Tibial artery (tissue), 4 donors: ENCODE measurements at regions not wholly inside any gene's neighbourhood (a gene's known extent, or its start where the extent isn't known, plus 50 kb on each side); places are given as distances from the start of the nearest gene placed in this dataset.

Experiments used
- DNase-seq, 2 donors: peaks; one replicate each; pipeline ENCODE4 v3.0.0-alpha.2; 2019
- H3K27ac ChIP-seq, 2 donors: fragments of 200-600 bp; sonication (generic) in 1 of 2; 1 replicate in 1 of 2; 2 replicates in 1 of 2; pipeline ENCODE4 v1.5.1; 2018 to 2019; ENCODE audit warnings: mild to moderate bottlenecking in 1 of 2
- H3K27me3 ChIP-seq, 2 donors: fragments of 200-600 bp; sonication (generic) in 1 of 2; one replicate each; pipeline versions ENCODE4 v1.5.1 to v1.6.0; 2016 to 2019
- H3K36me3 ChIP-seq, 3 donors: fragments of 200-600 bp; sonication (generic) in 2 of 3; one replicate each; pipeline ENCODE4 v1.5.1; 2016 to 2019; ENCODE audit warnings: mild to moderate bottlenecking in 2 of 3
- H3K4me1 ChIP-seq, 4 donors: fragments of 200-600 bp; sonication (generic) in 2 of 4; 1 replicate in 3 of 4; 2 replicates in 1 of 4; pipeline ENCODE4 v1.5.1; 2016 to 2019
- H3K4me3 ChIP-seq, 2 donors: fragments of 200-600 bp; sonication (generic) in 1 of 2; 1 replicate in 1 of 2; 2 replicates in 1 of 2; pipeline ENCODE4 v1.5.1; 2018 to 2019; ENCODE audit warnings: mild to moderate bottlenecking in 2 of 2
- H3K9me3 ChIP-seq, 3 donors: fragments of 200-600 bp; sonication (generic) in 1 of 3; one replicate each; pipeline ENCODE4 v1.5.1; 2016 to 2019
- CTCF ChIP-seq, 2 experiments: fragments of 200-600 bp in 1 of 2; fragments of 450-650 bp in 1 of 2; IDR thresholded peaks; one replicate each; pipeline ENCODE4 v1.5.1; 2017 to 2019; ENCODE audit warnings: antibody characterized with exemption in 2 of 2, mild to moderate bottlenecking in 1 of 2, moderate library complexity in 1 of 2
- intact Hi-C: fragments of 100-400 bp; cut with DNase I; formaldehyde crosslinking; loops from one replicate; pipeline ENCODE4 v1.15.0; 2023; ENCODE audit warnings: low total_unique reads

- H3K9me3 ChIP-seq: no peaks in the 10 kb centered on the region
- intact Hi-C loops: no loop called here
- no peak for TF ChIP-seq CTCF (IDR thresholded peaks at IDR 0.05)
- no peak overlapping the region for H3K4me3 ChIP-seq
- no peak for DNase-seq
- no peaks in the 10 kb centered on the region for H3K4me1 ChIP-seq
- H3K27ac ChIP-seq: no peak overlapping the region
- H3K36me3 ChIP-seq: no peaks in the 10 kb centered on the region
- H3K27me3 ChIP-seq: no peaks in the 10 kb centered on the region
Measured at GRCh38 chr13:90068658-90069057, 1278.8 kb upstream of the MIR17HG start.

- Histone ChIP-seq H3K9me3 (no peaks in the 10 kb centered on the region), H3K27me3 (no peaks in the 10 kb centered on the region), H3K4me3 (no peak overlapping the region), H3K27ac (no peak overlapping the region), H3K36me3 (no peaks in the 10 kb centered on the region), H3K4me1 (no peaks in the 10 kb centered on the region)
- TF ChIP-seq CTCF (IDR thresholded peaks at IDR 0.05): no peak
- intact Hi-C loops: no loop called here
- DNase-seq: no peak
Measured at GRCh38 chr13:90070362-90070761, 1277.1 kb upstream of the MIR17HG start.

DNA sequence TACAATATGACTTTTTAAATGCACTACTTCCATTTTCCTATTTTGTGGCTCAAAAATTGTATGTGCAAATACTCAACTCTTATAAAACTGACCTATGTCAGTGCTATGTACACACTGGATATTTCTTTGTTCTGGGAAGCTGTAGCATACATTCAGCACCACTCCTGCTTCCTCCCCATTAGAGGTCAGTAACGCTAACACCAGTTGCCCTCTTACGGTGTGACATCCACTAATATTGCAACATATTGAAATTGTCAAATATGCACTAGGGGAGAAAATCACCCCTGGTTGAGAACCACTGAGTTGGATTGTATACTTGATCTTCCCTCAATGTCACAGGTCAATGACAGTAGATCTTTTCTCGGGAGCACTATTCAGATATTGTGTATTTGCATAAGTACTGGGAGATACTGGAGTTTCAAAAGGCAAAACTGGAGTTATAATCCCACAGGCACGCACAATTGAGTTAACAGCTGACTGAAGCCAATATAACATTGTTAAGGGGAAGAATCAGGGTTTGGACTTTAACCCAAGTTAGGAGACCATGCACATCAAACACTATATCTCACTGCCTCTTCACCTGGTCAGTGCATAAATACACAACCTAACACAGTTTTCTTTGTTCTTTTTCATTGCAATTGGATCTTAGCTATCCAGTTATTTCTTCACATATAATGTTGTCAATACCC lies 1276.5 kb upstream of the MIR17HG start:
- Histone ChIP-seq H3K4me1 (no peaks in the 10 kb centered on the region), H3K4me3 (no peak overlapping the region), H3K9me3 (no peaks in the 10 kb centered on the region), H3K36me3 (no peaks in the 10 kb centered on the region), H3K27ac (no peak overlapping the region), H3K27me3 (no peaks in the 10 kb centered on the region)
- TF ChIP-seq CTCF (IDR thresholded peaks at IDR 0.05): no peak
- DNase-seq: no peak
- intact Hi-C loops: no loop called here

DNA sequence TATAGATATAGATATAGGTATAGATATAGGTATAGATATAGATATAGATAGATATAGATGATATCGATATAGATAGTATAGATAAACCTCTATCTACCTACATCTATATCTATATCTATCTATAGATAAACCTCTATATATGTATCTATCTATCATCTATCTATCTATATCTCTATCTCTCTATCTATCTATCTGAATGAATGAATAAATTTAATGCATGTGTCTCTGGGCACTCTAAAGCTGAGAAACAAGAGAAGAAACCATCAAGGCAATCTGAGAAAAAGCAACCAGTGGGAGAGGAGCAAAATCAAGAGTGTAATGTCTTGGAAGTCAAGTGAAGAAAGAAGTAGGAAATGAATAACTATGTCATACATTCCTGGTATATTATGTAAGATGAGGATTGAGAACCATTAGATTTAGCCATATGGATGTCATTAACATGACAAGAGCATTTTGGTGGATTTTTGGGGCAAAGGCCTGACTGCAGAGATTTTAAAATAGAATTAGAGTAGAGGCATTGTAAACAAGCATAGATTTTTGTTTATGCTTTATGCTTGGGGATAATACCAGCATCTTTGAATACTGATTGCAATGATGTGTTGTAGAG lies 1262.7 kb upstream of the MIR17HG start:
- no peak for TF ChIP-seq CTCF (IDR thresholded peaks at IDR 0.05)
- H3K36me3 ChIP-seq: no peaks in the 10 kb centered on the region
- DNase-seq: no peak
- H3K4me1 ChIP-seq: no peaks in the 10 kb centered on the region
- intact Hi-C loops: no loop called here
- no peaks in the 10 kb centered on the region for H3K27me3 ChIP-seq
- H3K4me3 ChIP-seq: no peak overlapping the region
- no peak overlapping the region for H3K27ac ChIP-seq
- H3K9me3 ChIP-seq: no peaks in the 10 kb centered on the region

- H3K9me3 ChIP-seq: no peaks in the 10 kb centered on the region
Measured at GRCh38 chr13:90089051-90089450, 1258.4 kb upstream of the MIR17HG start.

More at GRCh38 chr13:90089051-90089450, 1258.4 kb upstream of the MIR17HG start:
- no peak for DNase-seq
- H3K27me3 ChIP-seq: no peaks in the 10 kb centered on the region
- no peaks in the 10 kb centered on the region for H3K36me3 ChIP-seq
- H3K4me3 ChIP-seq: no peak overlapping the region
- H3K4me1 ChIP-seq: no peaks in the 10 kb centered on the region
- H3K27ac ChIP-seq: no peak overlapping the region
- intact Hi-C loops: no loop called here
- no peak for TF ChIP-seq CTCF (IDR thresholded peaks at IDR 0.05)
